Daoy (cell line): ENCODE measurements at regions not wholly inside any gene's neighbourhood (a gene's known extent, or its start where the extent isn't known, plus 50 kb on each side); places are given as distances from the start of the nearest gene placed in this dataset.
"Not testable (repeated sequence)": the region's sequence is repeated elsewhere in the genome, so short reads cannot be mapped to it uniquely, and the experiment has no call there.

Experiments used
- DNase-seq: peaks from one replicate; pipeline ENCODE4 v3.0.0-alpha.2; 2015; ENCODE audit warnings: low read depth

DNA sequence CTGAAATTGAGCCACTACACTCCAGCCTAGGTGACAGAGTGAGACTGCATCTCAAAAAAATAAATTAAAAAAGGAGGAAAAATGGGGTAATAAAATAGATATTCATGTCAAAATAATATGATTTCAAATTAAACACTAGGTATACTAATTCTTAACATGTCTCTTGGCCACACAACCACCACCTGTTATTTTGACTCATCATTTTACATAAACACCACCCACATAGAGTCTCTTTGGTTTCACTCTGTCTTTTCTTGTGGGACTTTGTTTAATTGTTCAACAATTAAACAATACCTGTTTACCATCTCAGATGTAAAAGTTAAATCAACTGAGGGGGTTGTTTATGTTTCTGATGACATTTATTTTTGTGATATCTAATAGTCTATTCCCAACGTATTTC, 476.8 kb upstream of the ADGRB3 start:
- no peak for DNase-seq

- DNase-seq: no peak
Measured at GRCh38 chr6:68144667-68145066, 490.4 kb upstream of the ADGRB3 start.

- no peak for DNase-seq
Measured at GRCh38 chr6:68141190-68141589, 493.9 kb upstream of the ADGRB3 start.

DNA sequence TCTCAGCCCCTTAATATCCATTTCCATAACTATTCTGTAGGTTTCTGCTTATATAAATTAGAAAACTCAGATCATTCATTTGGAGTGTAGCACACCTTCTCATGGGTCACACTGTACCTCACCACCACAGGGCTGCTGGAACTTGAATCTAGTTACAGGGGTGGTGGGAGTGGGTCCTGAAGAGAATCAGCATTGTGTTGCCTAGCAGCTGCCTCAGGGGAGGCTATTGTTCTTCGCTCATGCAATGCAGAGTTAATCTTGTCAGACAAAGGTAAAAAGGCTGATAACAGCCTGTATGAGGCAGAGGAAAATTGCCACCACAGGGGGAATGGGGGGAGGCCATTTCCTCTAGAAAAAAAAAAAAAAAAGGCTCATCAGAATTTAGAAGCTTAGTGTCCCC, 496.0 kb upstream of the ADGRB3 start:
- DNase-seq: no peak

DNA sequence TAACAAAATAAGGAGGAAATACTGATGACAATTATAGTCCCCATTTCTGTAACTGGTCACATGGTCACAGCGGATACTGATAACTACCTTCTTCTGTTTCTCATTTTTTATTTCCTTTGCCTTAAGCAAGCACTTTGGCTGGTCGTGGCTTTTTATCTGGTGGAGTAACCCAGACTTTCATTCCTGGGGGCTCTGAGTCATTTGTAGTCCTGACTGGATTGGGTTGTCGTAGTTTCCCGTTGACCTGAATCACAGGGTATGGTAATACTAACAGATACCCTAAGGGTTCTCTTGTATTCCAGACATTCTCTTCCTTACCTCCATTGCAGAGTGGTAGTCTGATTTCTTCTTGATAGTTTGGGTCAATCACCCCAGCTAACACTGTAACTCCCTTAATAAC, 500.3 kb upstream of the ADGRB3 start:
- no peak for DNase-seq

DNA sequence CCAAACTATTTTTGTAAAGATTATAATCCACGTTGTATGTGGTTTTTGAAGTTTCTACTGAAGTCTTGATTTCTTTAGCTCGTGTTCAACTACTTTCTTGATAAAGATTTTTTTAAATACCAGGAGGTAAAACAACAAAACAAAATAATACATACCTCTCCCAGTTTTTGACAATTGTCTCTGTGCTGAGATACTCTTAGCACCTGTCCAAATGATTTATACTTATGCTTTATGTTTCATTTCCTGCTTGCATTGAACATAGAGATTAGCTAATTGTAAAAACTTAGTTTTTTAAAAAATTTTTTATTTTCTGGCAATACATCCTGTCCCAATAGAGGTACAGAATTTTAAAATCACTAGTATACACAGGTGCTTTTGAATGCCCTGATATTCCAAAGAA, 506.9 kb upstream of the ADGRB3 start:
- no peak for DNase-seq

- DNase-seq: no peak
Measured at GRCh38 chr6:68127074-68127473, 508.0 kb upstream of the ADGRB3 start.

DNA sequence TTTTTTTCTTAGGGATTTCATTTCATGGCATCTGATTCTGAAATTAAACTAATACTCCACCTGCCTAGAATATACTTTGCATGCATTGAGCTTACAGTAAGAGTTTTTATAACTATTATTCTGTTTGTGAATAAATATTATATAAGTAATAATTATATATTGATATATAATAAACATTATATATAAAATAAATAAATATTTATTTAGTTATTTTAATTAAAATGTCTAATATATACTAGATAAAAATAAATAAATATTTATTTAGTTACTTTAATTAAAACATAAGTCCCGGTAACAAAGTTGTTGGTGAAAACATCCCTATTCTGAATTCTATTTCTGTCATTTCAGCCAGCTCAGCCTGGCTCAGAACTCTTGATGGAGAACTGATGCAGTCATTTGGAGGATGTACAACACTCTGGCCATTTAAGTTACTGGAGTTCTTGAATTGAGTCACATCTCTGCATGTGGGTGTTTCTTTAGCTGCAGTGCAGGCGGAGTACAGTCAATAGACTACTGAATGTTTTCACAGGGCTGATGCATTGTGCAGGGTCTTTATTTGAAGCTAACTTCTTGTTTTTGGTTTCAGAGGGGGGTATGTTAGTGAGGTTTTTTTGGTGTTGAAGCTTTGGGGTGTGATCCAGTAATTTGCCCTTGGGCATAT, 508.9 kb upstream of the ADGRB3 start:
- DNase-seq: no peak

DNA sequence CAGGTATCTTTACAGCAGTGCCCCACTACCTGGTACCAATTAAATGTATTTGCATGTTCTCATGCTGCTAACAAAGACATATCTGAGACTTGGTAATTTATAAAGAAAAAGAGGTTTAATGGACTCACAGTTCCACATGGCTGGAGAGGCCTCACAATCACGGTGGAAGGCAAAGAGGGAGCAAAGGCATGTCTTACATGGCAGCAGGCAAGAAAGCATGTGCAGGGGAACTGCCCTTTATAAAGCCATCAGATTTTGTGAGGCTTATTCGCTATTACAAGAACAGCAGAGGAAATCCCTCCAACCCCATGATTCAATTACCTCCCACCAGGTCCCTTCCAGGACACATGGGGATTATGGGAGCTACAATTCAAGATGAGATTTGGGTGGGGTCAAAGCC, 512.1 kb upstream of the ADGRB3 start:
- DNase-seq: not testable (repeated sequence)

DNA sequence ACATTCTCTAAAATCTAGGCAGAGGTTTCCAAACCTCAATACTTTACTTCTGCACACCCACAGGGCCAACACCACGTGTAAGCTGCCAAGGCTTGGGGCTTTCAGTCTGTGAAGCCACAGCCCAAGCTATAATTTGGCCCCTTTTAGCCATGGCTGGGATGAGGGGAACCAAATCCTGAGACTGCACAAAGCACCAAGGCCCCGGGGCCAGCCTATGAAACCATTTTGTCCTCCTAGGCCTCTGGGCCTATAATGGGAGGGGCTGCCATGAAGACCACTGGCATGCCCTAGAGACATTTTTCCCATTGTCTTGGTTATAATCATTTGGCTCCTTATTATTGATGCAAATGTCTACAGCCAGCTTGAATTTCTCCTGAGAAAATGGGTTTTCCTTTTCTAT, 513.0 kb upstream of the ADGRB3 start:
- no peak for DNase-seq

GRCh38 chr6:68120954-68121353, 514.1 kb upstream of the ADGRB3 start:
- not testable (repeated sequence) for DNase-seq

GRCh38 chr6:68114463-68115047, 520.5 kb upstream of the ADGRB3 start:
- DNase-seq: no peak

- DNase-seq: no peak
Measured at GRCh38 chr6:68108233-68108835, 526.7 kb upstream of the ADGRB3 start.

- no peak for DNase-seq
Measured at GRCh38 chr6:68094070-68094469, 541.0 kb upstream of the ADGRB3 start.

DNA sequence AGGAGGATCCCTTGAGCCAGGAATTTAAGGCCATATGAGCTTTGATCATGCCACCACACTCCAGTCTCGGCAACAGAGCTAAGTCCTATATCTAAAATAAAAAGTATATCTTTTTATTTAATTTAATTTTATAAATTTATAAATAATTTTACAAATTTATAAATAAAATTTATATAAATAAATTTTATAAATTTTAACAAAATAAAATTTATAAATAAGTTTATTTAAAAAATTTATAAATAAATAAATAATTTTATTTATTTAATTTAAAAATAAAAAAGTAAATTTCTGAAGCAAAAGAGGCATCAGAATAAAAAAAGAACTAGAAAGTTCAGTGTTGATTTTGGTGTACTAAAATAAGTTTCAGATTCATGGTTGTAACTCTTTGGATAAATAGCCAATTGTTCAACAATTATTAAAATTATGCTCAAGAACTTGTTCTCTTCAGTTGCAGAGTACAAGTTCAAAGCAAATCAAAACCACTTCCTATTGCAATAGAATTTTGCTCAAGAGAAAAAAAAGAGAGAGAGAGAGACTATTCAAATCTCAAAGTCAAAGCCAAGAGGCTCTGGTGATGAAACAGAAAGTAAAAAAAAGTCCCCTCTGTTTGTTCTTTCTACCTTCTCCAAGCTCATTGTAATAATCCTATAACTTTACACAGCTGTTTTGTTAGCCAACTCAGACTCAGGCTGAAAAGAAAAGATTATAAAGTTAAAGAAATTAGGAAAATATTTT, 547.5 kb upstream of the ADGRB3 start:
- DNase-seq: no peak

GRCh38 chr6:68086199-68086598, 548.9 kb upstream of the ADGRB3 start:
- no peak for DNase-seq

DNA sequence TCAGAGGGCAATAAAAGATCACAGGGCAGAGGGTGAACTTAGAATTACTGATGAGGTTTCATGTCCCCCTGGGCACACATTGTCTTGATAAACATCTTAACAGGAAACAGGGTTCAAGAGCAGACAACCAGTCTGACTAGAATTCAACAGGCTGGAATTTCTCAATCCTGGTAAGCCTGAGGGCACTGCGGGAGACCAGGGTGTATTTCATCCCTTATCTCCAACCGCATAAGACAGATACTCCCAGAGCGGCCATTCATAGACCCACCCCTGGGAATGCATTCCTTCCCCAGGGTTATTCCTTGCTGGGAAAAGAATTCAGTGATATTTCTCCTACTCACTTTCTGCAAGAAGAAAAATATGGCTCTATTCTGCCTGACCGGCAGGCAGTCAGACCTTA, 549.5 kb upstream of the ADGRB3 start:
- DNase-seq: not testable (repeated sequence)

- no peak for DNase-seq
Measured at GRCh38 chr6:68082086-68082485, 553.0 kb upstream of the ADGRB3 start.

DNA sequence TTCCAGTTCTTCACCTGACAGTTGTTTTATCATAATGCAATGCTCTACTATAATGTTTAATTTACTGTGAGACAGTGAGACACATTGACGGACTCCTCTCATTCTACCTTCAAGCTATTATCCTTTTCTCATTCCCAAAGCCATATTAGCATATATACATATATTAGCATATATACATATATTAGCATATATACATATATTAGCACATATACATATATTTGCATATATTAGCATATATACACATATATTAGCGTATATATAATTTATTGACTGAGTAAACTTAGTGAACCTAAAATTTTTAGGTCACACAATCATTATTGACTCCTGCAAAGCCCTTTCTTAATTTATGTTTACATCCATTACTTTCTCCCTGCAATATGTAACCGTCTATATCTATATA, 555.0 kb upstream of the ADGRB3 start:
- no peak for DNase-seq

DNA sequence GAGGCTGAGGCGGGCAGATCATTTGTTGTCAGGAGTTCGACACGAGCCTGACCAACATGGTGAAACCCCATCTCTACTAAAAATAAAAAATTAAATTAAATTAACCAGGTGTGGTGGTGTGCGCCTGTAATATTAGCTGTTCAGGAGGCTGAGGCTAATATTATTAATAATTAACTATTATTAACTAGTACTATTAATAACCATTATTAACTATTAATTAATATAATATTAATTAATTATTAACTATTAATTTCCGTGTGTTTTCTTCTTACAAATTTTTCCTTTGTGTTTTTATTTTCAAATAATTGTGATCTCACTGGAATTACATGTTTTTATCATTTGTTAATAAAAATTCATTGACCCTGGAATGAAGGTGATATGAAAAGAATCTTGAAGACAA, 557.4 kb upstream of the ADGRB3 start:
- no peak for DNase-seq

DNA sequence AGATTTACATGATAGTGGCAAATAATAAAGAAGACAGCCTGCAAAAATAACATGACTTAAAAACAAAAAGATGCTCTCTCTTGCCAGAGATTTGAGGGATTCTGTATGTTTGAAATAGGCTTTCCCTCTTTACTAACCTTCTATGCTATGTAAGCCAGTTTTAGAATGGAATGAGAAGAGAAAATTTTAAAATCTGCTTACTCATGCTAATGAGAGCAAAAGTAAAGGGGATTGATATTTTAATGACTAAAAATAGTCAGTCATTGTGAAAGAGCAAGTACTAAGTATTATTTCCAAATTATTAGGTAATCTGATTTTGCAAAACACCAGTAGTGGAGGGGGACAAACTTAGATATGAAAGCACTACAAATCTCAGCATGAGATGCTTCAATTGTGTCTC, 563.3 kb upstream of the ADGRB3 start:
- DNase-seq: no peak

- no peak for DNase-seq
Measured at GRCh38 chr6:68069921-68070710, 565.0 kb upstream of the ADGRB3 start.
